Cardiac septum (tissue), 1 donor: ENCODE measurements at regions not wholly inside any gene's neighbourhood (a gene's known extent, or its start where the extent isn't known, plus 50 kb on each side); places are given as distances from the start of the nearest gene placed in this dataset.

ENCODE experiments used
- DNase-seq: peaks from one replicate; pipeline ENCODE4 v3.0.0-alpha.2; 2020; ENCODE audit warnings: low spot score
- intact Hi-C: fragments of 100-400 bp; cut with DNase I; formaldehyde crosslinking; loops from one replicate; pipeline ENCODE4 v1.14.0; 2022
- donor health status: DM: no; HTN: no; CAD: no.

DNA sequence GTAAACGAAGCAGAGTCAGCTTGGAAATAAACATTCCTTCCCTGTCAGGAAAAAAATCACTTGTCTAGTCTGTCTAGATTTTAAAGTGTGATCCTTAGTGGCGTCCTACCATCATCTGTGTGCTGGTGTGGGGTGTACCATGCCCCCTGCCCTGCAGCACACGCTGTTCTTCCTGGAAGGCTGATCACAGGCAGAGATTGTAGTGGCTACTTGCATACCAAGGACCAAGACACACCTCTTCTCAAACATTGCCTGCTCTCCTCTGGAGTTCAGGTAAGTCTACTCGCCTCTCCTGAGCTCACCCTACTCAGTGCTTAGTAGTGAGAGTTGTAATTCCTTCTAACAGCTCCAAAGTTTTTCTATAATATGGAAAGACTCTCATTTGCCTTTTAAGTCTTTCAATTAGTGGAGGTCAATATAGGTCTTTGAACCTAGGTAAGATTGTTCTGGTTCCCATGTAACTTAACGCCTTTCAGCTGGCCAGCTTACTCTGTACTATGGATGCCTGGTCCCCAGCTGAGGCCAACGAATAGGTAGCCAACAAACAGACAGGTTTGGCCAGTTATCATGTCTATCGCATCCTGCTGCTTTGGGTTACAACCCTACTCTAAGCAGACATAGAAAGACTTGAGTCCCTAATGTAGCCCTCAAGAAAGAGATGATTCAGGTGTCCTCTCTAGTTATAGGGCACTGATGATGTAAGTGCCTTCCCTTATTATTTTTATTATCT is 55.4 kb downstream of the XCL1 start:
- no peak for DNase-seq
- intact Hi-C loops, result no loop called here

DNA sequence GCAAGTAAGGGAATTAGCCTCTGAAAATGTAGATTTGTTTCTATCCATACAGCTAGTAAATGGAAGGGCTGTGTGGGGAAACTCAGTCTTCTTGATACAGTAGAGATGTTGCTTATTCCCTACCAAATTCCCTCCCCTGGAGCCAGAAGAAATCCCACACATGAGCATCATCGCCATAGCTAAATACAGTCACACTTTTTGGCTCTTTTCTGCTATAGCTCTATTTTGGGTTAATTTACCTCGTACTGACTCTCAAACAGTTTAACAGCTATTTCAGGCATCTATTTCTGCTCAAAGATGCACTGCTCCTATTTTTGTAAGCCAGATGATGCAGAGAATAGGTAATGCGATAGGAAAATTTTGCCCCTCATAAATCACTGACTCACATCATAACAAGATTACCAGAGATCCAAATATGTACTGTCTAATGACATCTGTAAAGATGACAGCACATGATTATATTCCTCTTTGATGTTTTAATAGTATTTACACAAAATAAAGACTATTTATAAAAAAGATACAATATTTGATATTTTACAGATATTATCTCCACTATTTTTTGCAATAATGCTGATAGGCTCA is 58.6 kb downstream of the XCL1 start:
- intact Hi-C loops, result no loop called here
- DNase-seq, result no peak

DNA sequence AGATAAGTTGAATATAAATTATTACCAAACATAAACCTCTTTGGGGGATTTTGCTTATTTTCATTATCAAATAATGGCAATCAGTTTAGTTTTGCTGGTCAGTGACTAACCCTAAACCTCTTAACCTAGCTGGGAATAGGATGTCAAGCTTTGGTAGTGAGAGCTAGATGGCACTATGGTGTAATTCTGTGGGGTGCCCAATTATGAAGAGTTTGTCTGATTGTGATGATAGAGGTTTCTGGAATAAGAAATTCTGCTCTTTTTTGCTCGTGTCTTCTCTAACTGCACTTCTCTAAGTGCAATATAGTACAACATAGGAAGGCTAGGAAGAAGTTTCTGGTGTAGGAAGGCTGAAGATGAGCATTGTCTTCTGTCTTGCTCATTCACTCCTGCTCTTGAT is 59.8 kb downstream of the XCL1 start:
- no peak for DNase-seq
- intact Hi-C loops, result loop anchor here (2.0 kb wide), 1 partner anchor 471 kb away; the partner anchor contains the start of gene ATP1B1

DNA sequence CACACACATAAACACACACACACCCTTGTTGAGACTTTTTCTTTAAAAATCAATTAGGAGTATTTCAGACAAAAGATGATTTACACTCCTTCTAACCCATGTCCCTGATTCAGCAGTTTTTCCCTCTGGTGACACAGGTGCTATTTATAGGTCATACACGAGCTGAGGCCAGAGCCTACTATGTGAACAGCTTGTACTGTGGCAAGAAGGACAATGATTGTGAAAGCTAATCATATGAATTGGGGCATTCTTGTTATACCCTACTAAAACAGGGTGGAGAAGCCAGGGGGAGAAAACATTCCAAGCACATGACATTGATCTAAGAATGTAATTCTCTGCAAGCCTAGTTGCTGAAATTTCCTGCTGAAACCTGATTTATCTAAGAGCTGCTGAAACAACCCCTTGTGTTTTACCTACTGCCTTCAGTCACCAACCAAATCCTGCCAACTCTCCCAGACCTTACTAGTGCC is 60.3 kb downstream of the XCL1 start:
- intact Hi-C loops, result loop anchor here (2.0 kb wide), 1 partner anchor 470 kb away; the partner anchor contains the start of gene ATP1B1
- DNase-seq, result no peak

DNA sequence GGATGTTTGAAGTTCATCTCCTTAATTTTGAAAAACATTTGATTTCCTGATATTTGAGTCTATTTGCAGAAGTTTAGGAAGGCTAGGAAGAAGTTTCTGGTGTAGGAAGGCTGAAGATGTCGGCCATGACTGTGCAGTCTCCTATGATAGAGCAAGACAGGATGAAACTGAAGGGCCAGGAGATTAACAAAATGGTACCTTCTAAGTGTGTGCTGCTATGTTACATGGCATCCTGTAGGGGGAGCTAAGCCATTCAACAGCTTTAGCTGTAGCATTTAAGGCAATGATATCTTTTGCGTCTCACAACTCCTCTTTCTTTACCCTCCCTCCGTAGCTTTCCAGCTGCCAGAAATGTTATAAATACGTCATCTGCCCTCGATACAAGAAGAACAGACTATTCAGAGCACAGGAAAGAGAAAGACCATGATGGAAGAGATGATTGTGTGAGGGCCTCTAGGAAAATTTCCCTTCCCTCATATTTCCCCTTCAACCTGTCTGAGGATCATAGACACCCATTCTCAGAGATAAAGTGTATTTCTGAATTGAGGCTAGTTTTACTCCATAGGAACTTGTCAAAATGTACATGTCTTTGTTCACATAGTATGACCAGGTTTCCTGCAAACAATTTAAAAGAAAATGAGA is 61.1 kb downstream of the XCL1 start:
- intact Hi-C loops, result loop anchor here (2.0 kb wide), 1 partner anchor 469 kb away; the partner anchor contains the start of gene ATP1B1
- DNase-seq, result no peak

DNA sequence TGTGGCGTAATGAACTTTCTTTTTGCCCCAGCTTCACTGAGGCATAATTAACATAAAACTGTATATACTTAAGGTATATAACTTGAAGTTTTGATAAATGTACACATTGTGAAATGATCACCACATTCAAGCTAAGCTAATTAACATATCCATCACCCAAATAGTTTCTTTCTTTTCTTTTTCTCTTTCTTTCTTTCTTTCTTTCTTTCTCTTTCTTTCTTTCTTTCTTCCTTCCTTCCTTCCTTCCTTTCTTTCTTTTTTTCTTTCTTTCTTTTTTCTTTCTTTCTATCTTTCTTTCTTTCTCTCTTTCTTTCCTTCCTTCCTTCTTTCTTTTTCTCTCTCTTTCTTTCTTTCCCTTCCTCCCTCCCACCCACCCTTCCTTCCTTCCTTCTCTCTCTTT is 62.5 kb downstream of the XCL1 start:
- intact Hi-C loops, result no loop called here
- no peak for DNase-seq

DNA sequence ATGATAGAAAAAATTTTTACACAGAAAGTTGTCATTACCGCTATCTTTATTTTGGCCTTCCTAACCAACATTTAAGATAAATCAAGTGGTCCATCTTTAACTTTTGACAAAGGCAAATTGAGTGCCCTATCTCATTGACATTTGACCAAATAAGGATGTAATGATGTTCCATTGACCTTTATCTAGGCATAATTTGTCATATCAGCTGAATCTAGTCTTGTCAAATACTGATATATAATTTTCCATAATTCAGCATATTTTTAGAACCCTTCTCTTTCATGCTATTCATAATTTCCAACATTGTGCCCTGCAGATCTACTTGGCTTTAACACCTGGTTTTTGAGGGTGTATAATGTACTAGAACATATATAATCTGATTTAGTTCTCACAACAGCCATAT is 63.8 kb downstream of the XCL1 start:
- intact Hi-C loops, result no loop called here
- DNase-seq, result no peak

DNA sequence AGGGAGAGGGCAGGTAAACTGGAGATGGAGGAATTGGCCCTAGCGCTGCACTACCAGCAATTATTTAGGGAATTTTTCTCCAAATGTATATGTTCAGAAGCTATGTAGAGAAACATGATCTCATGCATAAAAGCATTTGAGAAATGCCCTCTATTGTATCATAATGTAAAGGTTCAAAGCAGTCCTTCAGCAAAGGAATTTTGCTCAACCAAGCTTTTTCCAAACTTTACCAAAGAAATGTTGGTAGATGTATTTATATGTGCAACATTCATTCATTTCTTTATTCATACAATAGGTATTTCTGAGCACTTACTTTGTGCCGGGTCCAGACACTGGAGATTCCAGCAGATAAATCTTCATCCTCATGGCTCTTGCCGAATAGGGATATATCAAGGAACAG is 64.4 kb downstream of the XCL1 start:
- no peak for DNase-seq
- intact Hi-C loops, result no loop called here

DNA sequence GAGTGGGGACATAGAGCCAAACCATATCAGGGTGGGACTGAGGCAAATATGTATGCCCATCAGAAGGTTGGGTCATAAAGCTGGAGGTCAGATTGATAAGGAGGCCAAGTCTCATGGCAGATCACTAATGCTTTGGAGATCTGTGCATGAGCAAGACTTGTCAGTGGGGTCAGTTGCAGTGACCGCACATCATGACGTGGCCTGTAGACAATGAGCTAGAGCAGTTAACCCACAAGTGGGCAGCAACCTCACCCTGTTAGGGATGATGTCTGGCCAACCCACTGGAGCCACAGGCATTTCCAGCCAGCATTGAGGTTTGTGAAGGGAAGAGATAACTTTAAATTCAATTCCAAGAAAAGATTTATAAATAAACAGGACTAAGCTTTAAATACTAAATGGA is 66.7 kb downstream of the XCL1 start:
- DNase-seq, result no peak
- intact Hi-C loops, result no loop called here
